ENCODE measurements at regions not wholly inside any gene's neighbourhood (a gene's known extent, or its start where the extent isn't known, plus 50 kb on each side); places are given as distances from the start of the nearest gene placed in this dataset.

DNA sequence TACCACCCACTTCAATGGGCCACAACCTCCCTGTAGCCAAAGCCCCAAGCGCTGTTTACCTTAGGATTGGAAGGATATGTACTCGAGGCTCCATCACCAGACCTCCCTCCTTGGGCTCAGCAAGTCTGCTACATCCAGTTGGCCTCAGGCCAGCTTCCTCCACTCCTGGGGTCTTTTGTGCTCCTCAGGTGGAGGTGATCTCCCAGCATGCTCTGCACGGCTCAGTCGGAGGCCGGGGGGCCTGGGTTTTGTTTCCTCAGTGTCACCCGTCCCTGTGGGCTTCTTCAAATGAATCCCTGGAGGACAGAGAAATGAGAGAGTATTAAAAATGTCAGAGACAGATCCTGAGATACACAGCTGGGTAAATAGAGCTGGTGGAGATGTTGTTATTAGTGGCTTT lies 723.1 kb upstream of the TBX3 start:
- Histone ChIP-seq H3K27ac (ENCODE audit: low read length) (no peak overlapping the region), H3K4me1 (ENCODE audit: control insufficient read depth in 1 of 2, extremely low read depth in 1 of 2, insufficient read depth in 2 of 2, low read length in 2 of 2) (no peaks in the 10 kb centered on the region), H3K36me3 (ENCODE audit: control insufficient read depth in 2 of 2, extremely low read depth in 1 of 2, insufficient read depth in 1 of 2, low read length in 1 of 2) (no peaks in the 10 kb centered on the region), H3K9me3 (no peaks in the 10 kb centered on the region), H3K27me3 (replicated peaks in 1 of 2; ENCODE audit: control insufficient read depth in 2 of 2, extremely low read depth in 1 of 2, insufficient read depth in 2 of 2, low read length in 1 of 2) (no peaks in the 10 kb centered on the region), H3K4me3 (ENCODE audit: control insufficient read depth in 1 of 2, extremely low read depth in 1 of 2, low read length in 1 of 2) (no peak overlapping the region)
- Mint-ChIP-seq H3K4me3 (no peak overlapping the region), H3K27ac (no peak overlapping the region), H3K27me3 (peaks cover 2 to 3% of the 10 kb centered on the region in 2 donors), H3K9me3 (peaks cover 4 to 11% (median 4%) of the 10 kb centered on the region in 3 donors), H3K36me3 (no peaks in the 10 kb centered on the region), H3K4me1 (no peaks in the 10 kb centered on the region)
- DNase-seq (no peak), ATAC-seq (replicated peaks in 1 of 4) (no peak)
- 80% methylated on average over 3 of the region's 6 CpGs for WGBS (ENCODE audit: insufficient coverage)
- ChIA-PET POLR2A (no interaction called here), CTCF (no interaction called here)

- Mint-ChIP-seq H3K36me3 (no peaks in the 10 kb centered on the region), H3K9me3 (peaks cover 2 to 7% (median 4%) of the 10 kb centered on the region in 3 donors), H3K4me1 (no peaks in the 10 kb centered on the region), H3K27ac (no peak overlapping the region), H3K27me3 (peaks cover 0 to under 1% of the 10 kb centered on the region in 2 donors), H3K4me3 (no peak overlapping the region)
- no CpG with 5 or more reads among the region's 4 CpGs for WGBS (ENCODE audit: insufficient coverage)
- no peaks in the 10 kb centered on the region for H3K36me3 ChIP-seq (ENCODE audit: control insufficient read depth in 2 of 2, extremely low read depth in 1 of 2, insufficient read depth in 1 of 2, low read length in 1 of 2)
- no peaks in the 10 kb centered on the region for H3K9me3 ChIP-seq
- CTCF ChIA-PET, result no interaction called here
- no peak overlapping the region for H3K27ac ChIP-seq (ENCODE audit: low read length)
- ATAC-seq (replicated peaks in 1 of 4) (no peak), DNase-seq (no peak)
- H3K4me3 ChIP-seq (ENCODE audit: control insufficient read depth in 1 of 2, extremely low read depth in 1 of 2, low read length in 1 of 2), result no peak overlapping the region
- H3K27me3 ChIP-seq (replicated peaks in 1 of 2; ENCODE audit: control insufficient read depth in 2 of 2, extremely low read depth in 1 of 2, insufficient read depth in 2 of 2, low read length in 1 of 2), result no peaks in the 10 kb centered on the region
- H3K4me1 ChIP-seq (ENCODE audit: control insufficient read depth in 1 of 2, extremely low read depth in 1 of 2, insufficient read depth in 2 of 2, low read length in 2 of 2), result no peaks in the 10 kb centered on the region
- POLR2A ChIA-PET, result no interaction called here
Measured at GRCh38 chr12:115405471-115405860, 721.5 kb upstream of the TBX3 start.

- H3K27ac ChIP-seq (ENCODE audit: low read length), result no peak overlapping the region
- WGBS (ENCODE audit: insufficient coverage), result 79% methylated on average over 5 of the region's 9 CpGs
- DNase-seq, result no peak
- H3K36me3 Mint-ChIP-seq, result no peaks in the 10 kb centered on the region
- no peaks in the 10 kb centered on the region for H3K4me1 ChIP-seq (ENCODE audit: control insufficient read depth in 1 of 2, extremely low read depth in 1 of 2, insufficient read depth in 2 of 2, low read length in 2 of 2)
- H3K36me3 ChIP-seq (ENCODE audit: control insufficient read depth in 2 of 2, extremely low read depth in 1 of 2, insufficient read depth in 1 of 2, low read length in 1 of 2), result no peaks in the 10 kb centered on the region
- H3K27me3 Mint-ChIP-seq, result no peaks in the 10 kb centered on the region
- no peaks in the 10 kb centered on the region for H3K27me3 ChIP-seq (replicated peaks in 1 of 2; ENCODE audit: control insufficient read depth in 2 of 2, extremely low read depth in 1 of 2, insufficient read depth in 2 of 2, low read length in 1 of 2)
- POLR2A ChIA-PET, result no interaction called here
- no peak overlapping the region for H3K4me3 ChIP-seq (ENCODE audit: control insufficient read depth in 1 of 2, extremely low read depth in 1 of 2, low read length in 1 of 2)
- no peak overlapping the region for H3K4me3 Mint-ChIP-seq
- CTCF ChIA-PET, result no interaction called here
- H3K9me3 ChIP-seq, result no peaks in the 10 kb centered on the region
- H3K27ac Mint-ChIP-seq, result no peak overlapping the region
- peaks cover 2 to 4% (median 4%) of the 10 kb centered on the region in 3 donors for H3K9me3 Mint-ChIP-seq
- no peaks in the 10 kb centered on the region for H3K4me1 Mint-ChIP-seq
- ATAC-seq (replicated peaks in 1 of 4), result no peak
Measured at GRCh38 chr12:115404761-115405470, 720.9 kb upstream of the TBX3 start.

DNA sequence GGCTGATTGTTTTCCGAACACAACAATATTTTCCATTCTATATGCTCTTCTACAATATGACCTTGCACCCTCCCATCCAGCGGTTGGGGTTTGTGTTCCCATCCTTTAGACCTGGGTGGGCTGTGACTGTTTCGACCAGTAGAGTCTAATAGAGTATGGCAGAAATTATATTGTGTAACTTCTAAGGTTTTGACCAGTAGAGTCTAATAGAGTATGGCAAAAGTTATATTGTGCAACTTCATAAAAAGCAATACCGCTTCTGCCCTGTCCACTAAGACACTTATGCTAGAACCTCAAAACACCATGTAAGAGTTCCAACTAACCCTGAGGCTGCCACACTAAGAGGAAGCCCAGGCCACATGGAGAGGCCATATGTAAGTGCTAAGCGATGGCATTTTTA lies 719.7 kb upstream of the TBX3 start:
- ChIA-PET CTCF (no interaction called here), POLR2A (no interaction called here)
- Histone ChIP-seq H3K4me1 (ENCODE audit: control insufficient read depth in 1 of 2, extremely low read depth in 1 of 2, insufficient read depth in 2 of 2, low read length in 2 of 2) (no peaks in the 10 kb centered on the region), H3K36me3 (ENCODE audit: control insufficient read depth in 2 of 2, extremely low read depth in 1 of 2, insufficient read depth in 1 of 2, low read length in 1 of 2) (no peaks in the 10 kb centered on the region), H3K27me3 (replicated peaks in 1 of 2; ENCODE audit: control insufficient read depth in 2 of 2, extremely low read depth in 1 of 2, insufficient read depth in 2 of 2, low read length in 1 of 2) (no peaks in the 10 kb centered on the region), H3K4me3 (ENCODE audit: control insufficient read depth in 1 of 2, extremely low read depth in 1 of 2, low read length in 1 of 2) (no peak overlapping the region), H3K9me3 (no peaks in the 10 kb centered on the region), H3K27ac (ENCODE audit: low read length) (no peak overlapping the region)
- H3K9me3 Mint-ChIP-seq, result peaks cover 2 to 12% (median 4%) of the 10 kb centered on the region in 3 donors
- WGBS (ENCODE audit: insufficient coverage), result 89% methylated on average over 1 of the region's 5 CpGs
- H3K4me3 Mint-ChIP-seq, result no peak overlapping the region
- no peak for ATAC-seq (replicated peaks in 1 of 4)
- no peaks in the 10 kb centered on the region for H3K4me1 Mint-ChIP-seq
- no peak overlapping the region for H3K27ac Mint-ChIP-seq
- no peaks in the 10 kb centered on the region for H3K27me3 Mint-ChIP-seq
- no peak for DNase-seq
- no peaks in the 10 kb centered on the region for H3K36me3 Mint-ChIP-seq

- peaks cover 2 to 12% (median 4%) of the 10 kb centered on the region in 3 donors for H3K9me3 Mint-ChIP-seq
- H3K27me3 ChIP-seq (replicated peaks in 1 of 2; ENCODE audit: control insufficient read depth in 2 of 2, extremely low read depth in 1 of 2, insufficient read depth in 2 of 2, low read length in 1 of 2), result no peaks in the 10 kb centered on the region
- WGBS (ENCODE audit: insufficient coverage), result no CpG with 5 or more reads among the region's 2 CpGs
- H3K27me3 Mint-ChIP-seq, result no peaks in the 10 kb centered on the region
- H3K4me1 Mint-ChIP-seq, result no peaks in the 10 kb centered on the region
- H3K27ac Mint-ChIP-seq, result no peak overlapping the region
- H3K4me3 Mint-ChIP-seq, result no peak overlapping the region
- no peak overlapping the region for H3K4me3 ChIP-seq (ENCODE audit: control insufficient read depth in 1 of 2, extremely low read depth in 1 of 2, low read length in 1 of 2)
- POLR2A ChIA-PET, result no interaction called here
- no peaks in the 10 kb centered on the region for H3K36me3 Mint-ChIP-seq
- ATAC-seq (replicated peaks in 1 of 4) (no peak), DNase-seq (no peak)
- no peaks in the 10 kb centered on the region for H3K4me1 ChIP-seq (ENCODE audit: control insufficient read depth in 1 of 2, extremely low read depth in 1 of 2, insufficient read depth in 2 of 2, low read length in 2 of 2)
- H3K27ac ChIP-seq (ENCODE audit: low read length), result no peak overlapping the region
- no peaks in the 10 kb centered on the region for H3K36me3 ChIP-seq (ENCODE audit: control insufficient read depth in 2 of 2, extremely low read depth in 1 of 2, insufficient read depth in 1 of 2, low read length in 1 of 2)
- CTCF ChIA-PET, result no interaction called here
- no peaks in the 10 kb centered on the region for H3K9me3 ChIP-seq
Measured at GRCh38 chr12:115403253-115403652, 719.3 kb upstream of the TBX3 start.

DNA sequence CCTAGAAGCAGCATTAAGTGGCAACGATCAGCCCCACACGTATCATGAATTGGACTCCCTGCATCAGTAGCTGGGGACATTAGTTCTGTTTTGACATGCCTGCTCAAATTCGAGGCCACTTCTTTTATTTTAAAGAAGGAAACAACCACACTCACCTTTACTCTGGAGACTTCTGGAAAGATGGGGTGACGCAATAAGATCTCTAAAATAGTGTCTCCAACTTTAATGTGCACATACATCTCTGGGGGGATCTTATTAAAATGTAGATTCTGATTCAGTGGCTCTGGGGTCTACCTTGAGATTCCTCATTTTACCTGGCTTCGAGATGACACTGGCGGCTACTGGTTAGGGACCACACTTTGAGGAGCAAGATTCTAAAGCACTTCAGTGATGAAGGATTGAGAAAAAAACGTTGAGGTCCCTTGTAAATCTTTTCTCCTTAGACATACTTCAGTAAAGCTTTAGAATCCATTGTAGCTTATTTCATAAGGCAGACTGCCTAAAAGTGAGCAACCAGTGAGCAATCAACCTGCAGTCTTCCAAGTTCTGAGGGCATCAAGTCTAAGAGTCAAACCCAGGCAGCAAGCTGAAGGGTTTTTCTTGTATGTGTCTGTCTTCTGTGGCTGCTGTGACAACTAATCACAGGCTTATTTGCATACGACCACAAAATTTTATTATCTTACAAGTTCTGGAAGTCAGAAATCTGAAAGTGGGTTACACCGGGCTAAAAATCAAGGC lies 718.6 kb upstream of the TBX3 start:
- Histone ChIP-seq H3K27me3 (replicated peaks in 1 of 2; ENCODE audit: control insufficient read depth in 2 of 2, extremely low read depth in 1 of 2, insufficient read depth in 2 of 2, low read length in 1 of 2) (no peaks in the 10 kb centered on the region), H3K4me1 (ENCODE audit: control insufficient read depth in 1 of 2, extremely low read depth in 1 of 2, insufficient read depth in 2 of 2, low read length in 2 of 2) (no peaks in the 10 kb centered on the region), H3K9me3 (no peaks in the 10 kb centered on the region), H3K4me3 (ENCODE audit: control insufficient read depth in 1 of 2, extremely low read depth in 1 of 2, low read length in 1 of 2) (no peak overlapping the region), H3K36me3 (ENCODE audit: control insufficient read depth in 2 of 2, extremely low read depth in 1 of 2, insufficient read depth in 1 of 2, low read length in 1 of 2) (no peaks in the 10 kb centered on the region), H3K27ac (ENCODE audit: low read length) (no peak overlapping the region)
- ChIA-PET POLR2A (no interaction called here), CTCF (no interaction called here)
- no peaks in the 10 kb centered on the region for H3K27me3 Mint-ChIP-seq
- H3K27ac Mint-ChIP-seq, result no peak overlapping the region
- no peaks in the 10 kb centered on the region for H3K36me3 Mint-ChIP-seq
- WGBS (ENCODE audit: insufficient coverage), result 79% methylated on average over 3 of the region's 9 CpGs
- H3K4me3 Mint-ChIP-seq, result no peak overlapping the region
- ATAC-seq (replicated peaks in 1 of 4) (no peak), DNase-seq (no peak)
- H3K9me3 Mint-ChIP-seq, result peaks cover 4 to 12% (median 7%) of the 10 kb centered on the region in 3 donors
- no peaks in the 10 kb centered on the region for H3K4me1 Mint-ChIP-seq
